NCI-H774 (cell line): ENCODE measurements at regions not wholly inside any gene's neighbourhood (a gene's known extent, or its start where the extent isn't known, plus 50 kb on each side); places are given as distances from the start of the nearest gene placed in this dataset.

Experiments used
- DNase-seq: peaks from one replicate; lab custom pipeline; 2025; lab: John Stamatoyannopoulos, UW

DNA sequence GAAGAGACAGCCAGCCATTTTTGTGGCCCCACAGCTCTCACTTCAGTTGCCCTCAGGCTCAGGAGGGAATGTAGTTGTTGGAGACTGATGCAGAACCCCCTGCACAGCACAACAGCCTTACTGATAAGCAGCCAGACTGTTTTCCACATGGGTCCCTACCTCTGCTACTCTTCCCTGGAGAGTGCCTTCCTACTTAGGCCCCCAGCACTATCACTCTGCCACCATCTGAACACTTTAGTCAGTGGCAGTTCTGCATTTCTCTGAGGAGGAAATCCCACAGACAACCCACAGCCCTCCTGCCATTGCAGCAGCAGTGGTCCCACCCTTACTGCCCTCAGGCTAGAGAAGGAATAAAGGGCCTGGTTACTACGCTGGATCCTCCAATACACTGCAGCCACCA lies 61.8 kb upstream of the PTPRD start:
- DNase-seq, result no peak

DNA sequence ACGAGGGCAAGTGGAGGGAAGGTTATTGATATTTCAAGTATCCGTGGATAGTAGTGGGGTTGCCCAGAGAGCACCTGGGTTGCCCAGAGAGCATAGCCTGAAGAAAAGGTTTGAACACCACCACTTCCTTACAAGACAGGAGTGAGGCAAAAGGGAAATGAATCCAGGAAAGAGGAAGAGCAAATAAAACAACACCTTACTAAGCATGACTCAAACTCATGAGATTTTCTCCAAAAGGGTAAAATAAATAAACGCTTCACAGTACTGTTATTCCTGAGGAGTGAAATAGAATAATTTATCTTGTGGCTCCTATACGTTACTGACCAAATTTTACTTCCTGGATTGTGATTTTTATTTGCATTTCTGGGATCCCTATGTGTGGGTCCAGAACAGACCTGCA lies 65.2 kb upstream of the PTPRD start:
- no peak for DNase-seq

DNA sequence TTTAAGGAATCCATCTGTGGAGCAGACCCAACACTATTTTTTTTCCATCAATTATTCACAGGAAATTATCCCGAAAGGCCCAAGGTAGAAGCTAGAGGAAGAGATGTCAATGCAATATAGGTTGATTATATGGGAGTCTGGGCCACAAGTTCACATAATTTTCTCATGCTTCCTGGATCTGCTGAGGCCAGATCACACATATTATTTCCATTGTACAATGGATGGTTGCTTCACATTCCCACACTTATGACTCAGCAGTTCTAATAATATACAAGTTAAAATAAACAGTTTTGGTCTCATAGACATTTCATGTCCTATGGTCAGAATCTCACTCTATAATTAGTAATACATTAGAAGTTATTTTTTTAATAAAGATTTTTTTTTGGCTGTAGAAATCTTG lies 66.0 kb upstream of the PTPRD start:
- no peak for DNase-seq

- no peak for DNase-seq
These were observed 74.1 kb upstream of the PTPRD start for GRCh38 chr9:10686943-10687342.

GRCh38 chr9:10690546-10690945 lies 77.7 kb upstream of the PTPRD start:
- no peak for DNase-seq

DNA sequence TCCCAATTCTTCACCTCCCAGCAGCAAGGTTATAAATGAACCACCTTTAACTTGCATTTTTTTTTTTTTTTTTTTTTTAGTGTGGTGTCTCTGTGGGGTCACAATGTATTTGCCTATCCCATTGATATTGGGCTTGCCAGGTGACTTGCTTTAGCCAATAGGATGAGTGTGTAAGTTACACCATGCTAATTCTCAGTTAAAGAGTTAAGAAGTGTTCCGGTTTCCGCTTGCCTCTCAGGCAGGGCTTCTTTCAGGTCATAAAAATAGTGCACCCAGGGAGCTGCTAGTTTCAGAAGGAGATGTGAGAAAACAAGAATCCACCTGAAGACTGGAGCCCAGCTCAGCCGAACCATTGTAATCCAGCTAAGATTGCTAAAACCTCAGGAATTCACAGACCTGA lies 84.2 kb upstream of the PTPRD start:
- DNase-seq, result no peak

DNA sequence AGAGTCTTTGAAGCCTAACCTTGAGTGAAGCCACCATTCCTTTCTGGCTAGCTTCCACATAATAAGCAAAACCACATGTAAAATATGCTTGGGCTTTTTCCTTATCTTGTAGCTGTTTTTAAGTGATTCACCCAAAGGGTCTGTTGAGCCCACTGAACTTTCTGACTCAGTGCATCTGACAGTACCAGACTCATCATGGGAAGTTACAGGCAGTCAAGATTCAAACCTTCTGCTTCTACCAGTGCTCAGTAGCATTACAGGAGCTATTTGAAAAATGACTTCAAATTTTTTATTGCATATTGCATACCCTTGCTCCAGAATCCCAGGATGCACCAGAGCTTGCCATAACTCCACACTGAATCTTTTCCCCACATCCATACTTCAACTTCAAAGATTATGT lies 87.5 kb upstream of the PTPRD start:
- no peak for DNase-seq

- DNase-seq, result no peak
These were observed 88.1 kb upstream of the PTPRD start for GRCh38 chr9:10700915-10701314.

GRCh38 chr9:10701906-10702305 lies 89.1 kb upstream of the PTPRD start:
- no peak for DNase-seq

DNA sequence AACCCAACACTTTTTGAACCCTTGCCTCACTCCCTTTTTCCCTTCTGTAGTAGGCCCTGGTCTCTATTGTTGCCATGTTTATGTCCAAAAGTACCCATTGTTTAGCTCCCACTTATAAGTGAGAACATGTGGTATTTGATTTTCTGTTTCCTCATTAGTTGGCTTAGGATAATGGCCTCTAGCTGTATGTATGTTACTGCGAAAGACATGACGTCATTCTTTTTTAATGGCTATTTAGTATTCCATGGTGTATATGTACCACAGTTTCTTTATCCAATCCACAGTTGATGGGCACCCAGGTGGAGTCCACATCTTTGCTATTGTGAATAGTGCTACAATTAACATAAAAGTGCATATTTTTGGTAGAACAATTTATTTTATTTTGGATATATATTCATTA lies 90.3 kb upstream of the PTPRD start:
- DNase-seq, result no peak

DNA sequence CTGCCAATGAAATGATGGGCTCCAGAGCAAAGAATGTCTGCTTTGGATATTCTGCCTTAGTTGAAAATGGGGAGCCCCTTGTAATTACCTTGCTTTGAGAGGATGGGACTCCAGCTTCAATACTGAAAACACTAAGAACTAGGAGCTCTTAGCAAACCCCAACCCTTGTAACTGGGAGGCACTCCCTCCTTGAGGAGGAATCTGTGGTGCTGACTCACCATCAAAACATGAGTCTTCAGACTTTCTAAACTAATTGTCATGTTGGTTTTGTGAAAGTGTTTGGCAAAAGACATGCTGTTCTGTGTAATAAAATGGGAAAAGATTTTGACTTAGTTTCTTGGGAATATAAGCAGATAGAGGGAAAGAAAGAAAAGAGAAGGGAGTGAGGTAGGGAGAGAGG lies 91.9 kb upstream of the PTPRD start:
- DNase-seq, result no peak

DNA sequence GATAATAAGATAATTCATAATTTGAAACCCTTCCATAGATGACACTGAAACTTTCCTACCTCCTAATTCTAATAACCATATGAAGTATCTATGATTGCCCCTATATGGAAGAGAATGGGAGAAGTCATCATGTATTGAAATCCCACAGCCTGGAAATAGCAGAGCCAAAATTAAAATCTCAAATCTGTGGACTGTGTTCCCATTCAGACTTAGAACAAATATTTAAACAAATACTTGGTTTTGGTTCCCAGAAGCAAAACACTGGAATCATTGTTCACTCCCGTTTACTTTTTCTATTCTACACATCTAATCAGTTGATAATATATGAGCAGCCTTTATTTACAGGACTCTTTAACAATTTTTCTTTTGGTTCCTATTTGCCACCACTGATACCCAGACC lies 92.6 kb upstream of the PTPRD start:
- DNase-seq, result no peak

GRCh38 chr9:10706788-10707187 lies 94.0 kb upstream of the PTPRD start:
- DNase-seq, result no peak

- no peak for DNase-seq
These were observed 108.5 kb upstream of the PTPRD start for GRCh38 chr9:10721301-10721700.

DNA sequence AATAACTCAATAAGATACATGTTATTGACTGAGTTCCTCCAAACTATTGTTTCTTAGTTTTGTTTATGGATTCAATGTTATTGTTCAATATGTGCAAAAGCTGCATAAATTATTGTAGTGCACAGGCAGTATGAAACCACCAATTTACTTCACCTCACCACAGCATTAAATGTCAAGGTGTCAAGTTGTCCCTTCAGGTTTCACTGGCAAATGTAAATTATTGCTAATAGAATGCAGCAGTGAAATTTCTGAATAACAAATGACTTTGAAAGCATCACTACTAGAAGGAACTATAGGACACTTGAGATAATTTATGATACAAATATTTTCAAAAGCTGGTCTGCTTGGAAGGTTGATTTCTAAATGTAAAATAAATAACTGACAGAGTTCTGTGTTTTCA lies 116.4 kb upstream of the PTPRD start:
- DNase-seq, result no peak

DNA sequence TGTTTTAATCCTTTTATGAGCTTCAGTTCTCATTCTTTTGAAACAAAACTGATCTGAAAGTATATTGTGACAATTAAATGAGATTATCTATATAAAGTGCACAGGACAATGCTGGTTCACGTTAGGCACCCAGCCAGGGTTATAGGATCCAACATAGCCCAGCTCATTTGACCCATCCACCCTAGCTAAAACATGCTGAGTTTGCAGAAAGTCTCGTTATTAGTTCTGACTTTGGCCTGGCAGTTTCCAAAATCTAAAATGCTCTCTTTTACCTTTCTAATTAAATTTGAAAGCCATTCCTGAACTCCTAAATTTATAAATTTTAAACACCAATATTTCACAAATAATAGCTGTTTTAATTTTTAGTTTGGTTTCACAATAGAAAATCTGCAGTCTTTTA lies 131.9 kb upstream of the PTPRD start:
- no peak for DNase-seq

- DNase-seq, result no peak
These were observed 140.7 kb upstream of the PTPRD start for GRCh38 chr9:10753474-10753873.

- no peak for DNase-seq
These were observed 151.7 kb upstream of the PTPRD start for GRCh38 chr9:10764481-10764880.

GRCh38 chr9:10773136-10773535 lies 160.3 kb upstream of the PTPRD start:
- no peak for DNase-seq

- no peak for DNase-seq
These were observed 161.2 kb upstream of the PTPRD start for GRCh38 chr9:10774051-10774450.

DNA sequence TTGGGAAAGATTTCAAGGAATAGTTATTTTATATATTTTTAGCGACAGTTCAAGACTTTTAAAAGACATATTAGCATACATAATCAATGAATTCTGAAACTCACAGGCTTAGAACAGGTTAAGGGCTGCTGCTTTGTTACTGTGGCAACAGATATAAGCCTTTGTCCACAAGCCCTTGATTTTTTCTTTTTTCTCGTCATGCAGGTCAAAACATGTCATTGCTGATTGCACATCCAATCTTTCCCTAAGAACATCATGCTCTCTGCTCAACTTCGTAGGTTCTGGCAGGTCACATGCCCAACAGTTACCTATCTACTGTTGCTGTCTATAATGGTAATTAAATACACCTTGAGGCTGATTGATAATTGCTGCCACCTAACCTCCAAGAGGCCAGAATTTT lies 172.5 kb upstream of the PTPRD start:
- no peak for DNase-seq

DNA sequence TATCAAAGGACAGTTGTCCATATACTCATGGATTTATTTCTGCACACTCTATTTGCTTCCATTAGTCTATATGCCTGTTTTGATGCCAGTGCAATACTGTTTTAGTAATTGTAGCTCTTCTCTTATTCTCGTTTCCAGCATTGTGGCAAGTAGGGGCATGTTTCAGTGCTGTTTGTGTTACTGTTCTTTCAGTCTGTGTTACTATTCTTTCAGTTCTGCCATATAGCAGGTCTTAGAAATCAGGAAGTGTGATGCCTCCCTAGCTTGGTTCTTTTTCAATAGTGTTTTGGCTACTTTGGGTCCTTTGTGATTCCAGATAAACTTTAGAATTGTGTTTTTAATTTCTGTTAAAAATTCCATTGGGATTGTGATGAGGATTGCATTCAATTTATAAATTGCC lies 180.5 kb upstream of the PTPRD start:
- DNase-seq, result no peak

- DNase-seq, result no peak
These were observed 191.7 kb upstream of the PTPRD start for GRCh38 chr9:10804486-10804885.

DNA sequence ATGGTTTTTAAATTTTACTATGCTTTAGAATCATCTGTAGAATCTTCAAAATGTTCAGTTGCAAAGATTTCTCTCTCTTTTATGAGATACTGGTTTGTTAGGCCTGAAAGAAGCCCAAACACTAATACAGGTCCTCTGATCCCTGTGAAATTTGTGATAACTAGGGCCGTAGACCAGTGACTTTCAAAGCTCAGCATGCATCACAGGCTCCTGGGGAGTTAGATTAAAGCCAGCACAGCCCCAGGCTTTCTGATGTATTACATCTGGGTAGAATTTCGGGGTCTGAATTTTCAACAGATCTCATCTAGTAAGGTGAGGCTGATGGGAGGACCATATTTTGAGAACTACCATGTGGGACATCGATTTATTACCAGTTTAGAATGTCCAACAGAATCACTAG lies 194.1 kb upstream of the PTPRD start:
- no peak for DNase-seq

DNA sequence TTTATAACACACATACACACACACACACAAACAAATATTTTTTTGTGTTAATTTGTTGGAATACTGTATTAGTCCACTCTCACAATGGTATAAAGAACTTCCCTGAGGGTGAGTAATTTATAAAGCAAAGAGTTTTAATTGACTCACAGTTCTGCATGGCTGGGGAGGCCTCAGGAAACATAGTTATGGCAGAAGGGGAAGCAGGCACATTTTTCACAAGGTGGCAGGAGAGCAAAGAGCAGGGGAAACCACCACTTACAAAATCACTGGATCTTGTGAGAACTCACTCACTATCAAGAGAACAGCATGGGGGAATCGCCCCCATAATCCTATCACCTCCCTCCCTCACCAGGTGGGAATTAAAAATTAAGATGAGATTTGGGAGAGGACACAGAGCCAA lies 205.4 kb upstream of the PTPRD start:
- no peak for DNase-seq
